H9 (cell line): ENCODE measurements at regions not wholly inside any gene's neighbourhood (a gene's known extent, or its start where the extent isn't known, plus 50 kb on each side); places are given as distances from the start of the nearest gene placed in this dataset.

ENCODE experiments used
- DNase-seq: peaks from one replicate; pipeline ENCODE4 v3.0.0-alpha.2; 2017
- H2AFZ ChIP-seq: one replicate; pipeline ENCODE4 v1.6.1; 2013; ENCODE audit warnings: mild to moderate bottlenecking, low read length, control low read depth, moderate library complexity
- H2AK5ac ChIP-seq: 2 replicates; pipeline ENCODE4 v1.6.1; 2013; ENCODE audit warnings: low read length, control low read depth, mixed read lengths; ENCODE audit not compliant: insufficient read length
- H2BK120ac ChIP-seq: one replicate; pipeline ENCODE4 v1.6.1; 2013; ENCODE audit warnings: low read depth, mild to moderate bottlenecking, low read length, control low read depth, inconsistent platforms; ENCODE audit not compliant: poor library complexity, severe bottlenecking
- H2BK12ac ChIP-seq: 2 replicates; pipeline ENCODE4 v1.6.1; 2013; ENCODE audit warnings: low read length, control low read depth, mixed read lengths, low read depth; ENCODE audit not compliant: insufficient read length
- H2BK15ac ChIP-seq: 2 replicates; pipeline ENCODE4 v1.6.1; 2013; ENCODE audit warnings: low read depth, low read length, control low read depth
- H2BK20ac ChIP-seq: one replicate; pipeline ENCODE4 v1.6.1; 2013; ENCODE audit warnings: low read depth, mild to moderate bottlenecking, low read length, control low read depth, inconsistent platforms; ENCODE audit not compliant: poor library complexity, severe bottlenecking
- H2BK5ac ChIP-seq: 2 replicates; pipeline ENCODE4 v1.6.1; 2013; ENCODE audit warnings: low read length, control low read depth, mixed read lengths; ENCODE audit not compliant: insufficient read length
- H3K14ac ChIP-seq: 2 replicates; pipeline ENCODE4 v1.6.1; 2013; ENCODE audit warnings: low read length, control low read depth; ENCODE audit not compliant: insufficient read depth
- H3K18ac ChIP-seq: 2 replicates; pipeline ENCODE4 v1.6.1; 2013; ENCODE audit warnings: low read depth, mild to moderate bottlenecking, mixed read lengths, low read length, control low read depth; ENCODE audit not compliant: insufficient read length
- H3K23ac ChIP-seq: 2 replicates; pipeline ENCODE4 v1.6.1; 2013; ENCODE audit warnings: low read length, control low read depth, mixed read lengths, low read depth; ENCODE audit not compliant: insufficient read length
- H3K23me2 ChIP-seq: 2 replicates; pipeline ENCODE4 v1.6.1; 2013; ENCODE audit warnings: low read depth, mild to moderate bottlenecking, mixed read lengths, low read length, control low read depth; ENCODE audit not compliant: insufficient read length, poor library complexity, severe bottlenecking
- H3K27ac ChIP-seq: 2 replicates; pipeline ENCODE4 v1.5.1; 2013; ENCODE audit warnings: low read length, control low read depth, mixed read lengths, low read depth; ENCODE audit not compliant: insufficient read length
- H3K27me3 ChIP-seq: 2 replicates; pipeline ENCODE4 v1.6.1; 2013; ENCODE audit warnings: low read length, control low read depth, inconsistent platforms; ENCODE audit not compliant: insufficient read depth
- H3K4ac ChIP-seq: 2 replicates; pipeline ENCODE4 v1.6.1; 2013; ENCODE audit warnings: low read depth, mild to moderate bottlenecking, control low read depth, inconsistent platforms, low read length, moderate library complexity
- H3K4me1 ChIP-seq: 2 replicates; pipeline ENCODE4 v1.6.1; 2013; ENCODE audit warnings: low read length, control low read depth, inconsistent platforms; ENCODE audit not compliant: insufficient read depth
- H3K4me2 ChIP-seq: 2 replicates; pipeline ENCODE4 v1.6.1; 2013; ENCODE audit warnings: low read length, control low read depth, mixed read lengths; ENCODE audit not compliant: insufficient read length, insufficient read depth
- H3K56ac ChIP-seq: 2 replicates; pipeline ENCODE4 v1.6.1; 2013; ENCODE audit warnings: low read depth, mild to moderate bottlenecking, mixed read lengths, low read length, control low read depth; ENCODE audit not compliant: insufficient read length
- H3K79me1 ChIP-seq: 2 replicates; pipeline ENCODE4 v1.6.1; 2013; ENCODE audit warnings: low read depth, mild to moderate bottlenecking, moderate library complexity, low read length, control low read depth, inconsistent platforms; ENCODE audit not compliant: insufficient read depth, poor library complexity, severe bottlenecking
- H3K79me2 ChIP-seq: 2 replicates; pipeline ENCODE4 v1.6.1; 2013; ENCODE audit warnings: low read length, control low read depth, inconsistent platforms; ENCODE audit not compliant: insufficient read depth
- H3K9ac ChIP-seq: 2 replicates; pipeline ENCODE4 v1.6.1; 2013; ENCODE audit warnings: low read length, control low read depth, mixed read lengths; ENCODE audit not compliant: insufficient read length; ENCODE audit errors: extremely low read depth
- H3K9me3 ChIP-seq: one replicate; pipeline ENCODE4 v1.6.1; 2013; ENCODE audit warnings: low read depth, low read length, inconsistent platforms; ENCODE audit not compliant: control insufficient read depth
- H3T11ph ChIP-seq: one replicate; pipeline ENCODE4 v1.6.1; 2013; ENCODE audit warnings: mild to moderate bottlenecking, low read length, control low read depth, inconsistent platforms
- H4K20me1 ChIP-seq: one replicate; pipeline ENCODE4 v1.6.1; 2013; ENCODE audit not compliant: control insufficient read depth, insufficient read length, insufficient read depth
- H4K5ac ChIP-seq: 2 replicates; pipeline ENCODE4 v1.6.1; 2013; ENCODE audit warnings: low read depth, mild to moderate bottlenecking, mixed read lengths, low read length, control low read depth; ENCODE audit not compliant: insufficient read length
- H4K8ac ChIP-seq: replicated peaks from 2 replicates; pipeline ENCODE4 v1.6.1; 2013; ENCODE audit warnings: low read length, control low read depth, mixed read lengths, low read depth; ENCODE audit not compliant: insufficient read length
- H4K91ac ChIP-seq: 2 replicates; pipeline ENCODE4 v1.6.1; 2013; ENCODE audit warnings: low read depth, mild to moderate bottlenecking, moderate library complexity, mixed read lengths, low read length, control low read depth; ENCODE audit not compliant: insufficient read length
- H3K27ac Mint-ChIP-seq, 3 experiments: 2 replicates in 2 of 3; 3 replicates in 1 of 3; pipeline ENCODE4 v1.8.0; 2020 to 2021; ENCODE audit warnings: mixed read lengths in 3 of 3, mild to moderate bottlenecking in 1 of 3, moderate library complexity in 1 of 3
- H3K27me3 Mint-ChIP-seq: 2 replicates; pipeline ENCODE4 v1.8.0; 2021; ENCODE audit warnings: low read depth, mild to moderate bottlenecking, moderate library complexity, mixed read lengths
- H3K36me3 Mint-ChIP-seq, 3 experiments: 2 replicates in 2 of 3; 3 replicates in 1 of 3; pipeline ENCODE4 v1.8.0; 2020 to 2021; ENCODE audit warnings: low read depth in 3 of 3, mixed read lengths in 3 of 3; ENCODE audit not compliant: insufficient read depth in 1 of 3
- H3K4me1 Mint-ChIP-seq, 2 experiments: 2 replicates each; pipeline ENCODE4 v1.8.0; 2020; ENCODE audit warnings: mixed read lengths in 2 of 2
- H3K4me3 Mint-ChIP-seq, 2 experiments: 2 replicates in 1 of 2; 3 replicates in 1 of 2; pipeline ENCODE4 v1.8.0; 2020 to 2021; ENCODE audit warnings: mild to moderate bottlenecking in 2 of 2, mixed read lengths in 2 of 2, moderate library complexity in 1 of 2
- H3K9me3 Mint-ChIP-seq, 2 experiments: 2 replicates in 1 of 2; 3 replicates in 1 of 2; pipeline ENCODE4 v1.8.0; 2020; ENCODE audit warnings: mild to moderate bottlenecking in 2 of 2, mixed read lengths in 2 of 2, moderate library complexity in 1 of 2
- CTCF ChIP-seq: fragments of 200-600 bp; sonication (generic); conservative IDR thresholded peaks from 3 replicates; pipeline ENCODE4 v1.8.0; 2021; ENCODE audit warnings: antibody characterized with exemption, mild to moderate bottlenecking

- H3K4me1 Mint-ChIP-seq: no peaks in the 10 kb centered on the region
- TF ChIP-seq CTCF: no peak
- no peak overlapping the region for H3K27ac Mint-ChIP-seq
- H3K79me1 ChIP-seq: no peaks in the 10 kb centered on the region
- DNase-seq: no peak
- H3K27ac ChIP-seq: no peak overlapping the region
- H4K91ac ChIP-seq: no peak overlapping the region
- H4K20me1 ChIP-seq: no peaks in the 10 kb centered on the region
- H3K23me2 ChIP-seq: no peaks in the 10 kb centered on the region
- H3K14ac ChIP-seq: no peak overlapping the region
- H2BK120ac ChIP-seq: no peak overlapping the region
- no peak overlapping the region for H3K4ac ChIP-seq
- H2BK15ac ChIP-seq: no peak overlapping the region
- peaks cover 0 to 5% (median 0%) of the 10 kb centered on the region in 3 experiments; a peak in 2 of 7 replicates for H3K36me3 Mint-ChIP-seq
- no peak overlapping the region for H3K4me2 ChIP-seq
- no peaks in the 10 kb centered on the region for H3K27me3 ChIP-seq
- H4K5ac ChIP-seq: no peak overlapping the region
- no peak overlapping the region for H3K23ac ChIP-seq
- no peak overlapping the region for H2AFZ ChIP-seq
- no peak overlapping the region for H2AK5ac ChIP-seq
- H2BK5ac ChIP-seq: no peak overlapping the region
- H3K18ac ChIP-seq: no peak overlapping the region
- H3T11ph ChIP-seq: no peak overlapping the region
- no peaks in the 10 kb centered on the region for H3K27me3 Mint-ChIP-seq
- H3K9ac ChIP-seq: no peak overlapping the region
- H2BK12ac ChIP-seq: no peak overlapping the region
- H3K9me3 ChIP-seq: no peaks in the 10 kb centered on the region
- H3K4me3 Mint-ChIP-seq: no peak overlapping the region
- H3K56ac ChIP-seq: no peak overlapping the region
- H2BK20ac ChIP-seq: no peak overlapping the region
- no peaks in the 10 kb centered on the region for H3K4me1 ChIP-seq
- H3K79me2 ChIP-seq: no peaks in the 10 kb centered on the region
- H4K8ac ChIP-seq: no peak overlapping the region
- peaks cover 0 to 4% of the 10 kb centered on the region in 2 experiments; a peak in 2 of 5 replicates for H3K9me3 Mint-ChIP-seq
These were observed 517.0 kb upstream of the SOX11 start for GRCh38 chr2:5175231-5175630.
